Activated naive CD4-positive, alpha-beta T cell treated with anti-CD3 and anti-CD28 coated beads, Interleukin-2, amount 50 U/mL, for 72 hours (primary cell): ENCODE measurements at regions not wholly inside any gene's neighbourhood (a gene's known extent, or its start where the extent isn't known, plus 50 kb on each side); places are given as distances from the start of the nearest gene placed in this dataset.

ENCODE experiments used
- ATAC-seq, 2 donors: fragments of 150-1000 bp; cut with Tn5 transposase; 2 replicates each; pipeline ENCODE4 v1.10.0; 2021; ENCODE audit warnings: mild to moderate bottlenecking in 2 of 2, moderate library complexity in 2 of 2
- DNase-seq, 2 donors: peaks; one replicate each; pipeline ENCODE4 v3.0.0; 2021 to 2022; ENCODE audit warnings: low spot score in 2 of 2
- H3K27ac Mint-ChIP-seq, 2 donors: one replicate each; pipeline ENCODE4 v1.8.0; 2022; ENCODE audit warnings: mild to moderate bottlenecking in 2 of 2, mixed read lengths in 2 of 2
- H3K36me3 Mint-ChIP-seq, 2 donors: one replicate each; pipeline ENCODE4 v1.8.0; 2022; ENCODE audit warnings: mixed read lengths in 2 of 2
- H3K9me3 Mint-ChIP-seq, 2 donors: one replicate each; pipeline ENCODE4 v1.8.0; 2022; ENCODE audit warnings: mixed read lengths in 2 of 2

- H3K9me3 Mint-ChIP-seq = peaks cover 0 to 9% of the 10 kb centered on the region in 2 donors
- no peak overlapping the region for H3K27ac Mint-ChIP-seq
- DNase-seq (no peak), ATAC-seq (no peak)
- no peaks in the 10 kb centered on the region for H3K36me3 Mint-ChIP-seq
Observed at GRCh38 chr20:10828180-10828579, 154.4 kb upstream of the JAG1 start.

GRCh38 chr20:10832141-10832540, 158.3 kb upstream of the JAG1 start:
- Mint-ChIP-seq H3K27ac (no peak overlapping the region), H3K9me3 (peaks cover 0 to 16% of the 10 kb centered on the region in 2 donors), H3K36me3 (no peaks in the 10 kb centered on the region)
- DNase-seq (no peak), ATAC-seq (no peak)

GRCh38 chr20:10837901-10838300, 164.1 kb upstream of the JAG1 start:
- Mint-ChIP-seq H3K9me3 (peaks cover 16 to 24% of the 10 kb centered on the region in 2 donors), H3K36me3 (no peaks in the 10 kb centered on the region), H3K27ac (no peak overlapping the region)
- ATAC-seq (no peak), DNase-seq (no peak)

GRCh38 chr20:10842116-10842515, 168.3 kb upstream of the JAG1 start:
- Mint-ChIP-seq H3K36me3 (no peaks in the 10 kb centered on the region), H3K27ac (no peak overlapping the region)

GRCh38 chr20:10843146-10843711, 169.4 kb upstream of the JAG1 start:
- no peak overlapping the region for H3K27ac Mint-ChIP-seq
- H3K36me3 Mint-ChIP-seq = no peaks in the 10 kb centered on the region
- ATAC-seq (no peak), DNase-seq (no peak)
- H3K9me3 Mint-ChIP-seq = peaks cover 17 to 21% of the 10 kb centered on the region in 2 donors

More at GRCh38 chr20:10842116-10842515, 168.3 kb upstream of the JAG1 start:
- DNase-seq (no peak), ATAC-seq (no peak)
- peaks cover 17 to 21% of the 10 kb centered on the region in 2 donors for H3K9me3 Mint-ChIP-seq

GRCh38 chr20:10846766-10847165, 173.0 kb upstream of the JAG1 start:
- DNase-seq = no peak
- Mint-ChIP-seq H3K36me3 (no peaks in the 10 kb centered on the region), H3K9me3 (peaks cover 15 to 21% of the 10 kb centered on the region in 2 donors), H3K27ac (no peak overlapping the region)
- ATAC-seq = no peak

- Mint-ChIP-seq H3K27ac (no peak overlapping the region), H3K9me3 (peaks cover 7% of the 10 kb centered on the region in 2 donors), H3K36me3 (no peaks in the 10 kb centered on the region)
- DNase-seq = no peak
- ATAC-seq = no peak
Observed at GRCh38 chr20:10848810-10849370, 175.1 kb upstream of the JAG1 start.

GRCh38 chr20:10853176-10853575, 179.4 kb upstream of the JAG1 start:
- no peak overlapping the region for H3K27ac Mint-ChIP-seq

GRCh38 chr20:10853731-10854130, 179.9 kb upstream of the JAG1 start:
- no peak overlapping the region for H3K27ac Mint-ChIP-seq
- no peak for ATAC-seq
- no peak for DNase-seq
- peaks cover 7 to 9% of the 10 kb centered on the region in 2 donors for H3K9me3 Mint-ChIP-seq
- H3K36me3 Mint-ChIP-seq = no peaks in the 10 kb centered on the region

More at GRCh38 chr20:10853176-10853575, 179.4 kb upstream of the JAG1 start:
- DNase-seq = no peak
- peaks cover 7 to 12% of the 10 kb centered on the region in 2 donors for H3K9me3 Mint-ChIP-seq
- H3K36me3 Mint-ChIP-seq = no peaks in the 10 kb centered on the region
- no peak for ATAC-seq

- Mint-ChIP-seq H3K36me3 (no peaks in the 10 kb centered on the region), H3K9me3 (peaks cover 9 to 15% of the 10 kb centered on the region in 2 donors), H3K27ac (no peak overlapping the region)
- DNase-seq = no peak
- ATAC-seq = no peak
Observed at GRCh38 chr20:10854976-10855375, 181.2 kb upstream of the JAG1 start.

GRCh38 chr20:10855778-10856177, 182.0 kb upstream of the JAG1 start:
- ATAC-seq = no peak

GRCh38 chr20:10856237-10857015, 182.6 kb upstream of the JAG1 start:
- ATAC-seq = no peak
- no peak for DNase-seq
- Mint-ChIP-seq H3K27ac (no peak overlapping the region), H3K36me3 (no peaks in the 10 kb centered on the region), H3K9me3 (peaks cover 5 to 12% of the 10 kb centered on the region in 2 donors)

More at GRCh38 chr20:10855778-10856177, 182.0 kb upstream of the JAG1 start:
- no peak overlapping the region for H3K27ac Mint-ChIP-seq
- no peak for DNase-seq
- H3K9me3 Mint-ChIP-seq = peaks cover 8 to 17% of the 10 kb centered on the region in 2 donors
- no peaks in the 10 kb centered on the region for H3K36me3 Mint-ChIP-seq

GRCh38 chr20:10857352-10858070, 183.7 kb upstream of the JAG1 start:
- Mint-ChIP-seq H3K36me3 (no peaks in the 10 kb centered on the region), H3K9me3 (peaks cover 5 to 12% of the 10 kb centered on the region in 2 donors), H3K27ac (no peak overlapping the region)
- no peak for DNase-seq
- ATAC-seq = no peak

- ATAC-seq (no peak), DNase-seq (no peak)
- no peaks in the 10 kb centered on the region for H3K36me3 Mint-ChIP-seq
- H3K27ac Mint-ChIP-seq = no peak overlapping the region
- peaks cover 5 to 12% of the 10 kb centered on the region in 2 donors for H3K9me3 Mint-ChIP-seq
Observed at GRCh38 chr20:10861090-10861489, 187.3 kb upstream of the JAG1 start.

GRCh38 chr20:10861619-10862018, 187.8 kb upstream of the JAG1 start:
- Mint-ChIP-seq H3K36me3 (no peaks in the 10 kb centered on the region), H3K9me3 (peaks cover 5 to 12% of the 10 kb centered on the region in 2 donors), H3K27ac (no peak overlapping the region)
- DNase-seq (no peak), ATAC-seq (no peak)

- no peak for DNase-seq
- H3K36me3 Mint-ChIP-seq = no peaks in the 10 kb centered on the region
- H3K27ac Mint-ChIP-seq = no peak overlapping the region
- peaks cover 5 to 12% of the 10 kb centered on the region in 2 donors for H3K9me3 Mint-ChIP-seq
- ATAC-seq = no peak
Observed at GRCh38 chr20:10863337-10864060, 189.7 kb upstream of the JAG1 start.
